H1 (cell line): ENCODE measurements at regions not wholly inside any gene's neighbourhood (a gene's known extent, or its start where the extent isn't known, plus 50 kb on each side); places are given as distances from the start of the nearest gene placed in this dataset.

Experiments
- ATF2 ChIP-seq: IDR thresholded peaks from 2 replicates; pipeline ENCODE4 v1.6.1; 2012; ENCODE audit warnings: low read length, inconsistent platforms
- BCL11A ChIP-seq, 2 experiments: IDR thresholded peaks; one replicate each; pipeline ENCODE4 v1.6.1; 2011; ENCODE audit warnings: low read depth in 2 of 2, low read length in 2 of 2, mild to moderate bottlenecking in 2 of 2
- BRCA1 ChIP-seq: IDR thresholded peaks from 2 replicates; pipeline ENCODE4 v1.6.1; 2012; ENCODE audit warnings: low read depth, low read length, improper control_type of control experiment
- HDAC6 ChIP-seq: IDR thresholded peaks from one replicate; pipeline ENCODE4 v1.7.1; 2012; ENCODE audit warnings: low read depth, mild to moderate bottlenecking, inconsistent platforms, low read length, moderate library complexity
- JUND ChIP-seq: IDR thresholded peaks from 2 replicates; pipeline ENCODE4 v1.6.1; 2011; ENCODE audit warnings: mild to moderate bottlenecking, improper control_type of control experiment, low read length
- NANOG ChIP-seq: IDR thresholded peaks from 2 replicates; pipeline ENCODE4 v1.6.1; 2011; ENCODE audit warnings: low read length, low read depth, mild to moderate bottlenecking, inconsistent platforms; ENCODE audit not compliant: insufficient read depth, poor library complexity, severe bottlenecking
- NRF1 ChIP-seq: IDR thresholded peaks from 2 replicates; pipeline ENCODE4 v1.6.1; 2011; ENCODE audit warnings: mild to moderate bottlenecking, low read depth, low read length, improper control_type of control experiment
- POLR2A ChIP-seq, 2 experiments: IDR thresholded peaks; 1 replicate in 1 of 2; 2 replicates in 1 of 2; pipeline ENCODE4 v1.6.1; 2011; ENCODE audit warnings: low read depth in 2 of 2, low read length in 2 of 2, mild to moderate bottlenecking in 2 of 2; ENCODE audit errors: control extremely low read depth in 1 of 2
- RBBP5 ChIP-seq: IDR thresholded peaks from 2 replicates; pipeline ENCODE4 v1.7.1; 2012; ENCODE audit warnings: low read depth, mild to moderate bottlenecking, inconsistent platforms, low read length, moderate library complexity, borderline replicate concordance
- SUZ12 ChIP-seq: fragments of 200-600 bp; sonication (generic); IDR thresholded peaks from 2 replicates; pipeline ENCODE4 v1.6.1; 2012; ENCODE audit warnings: mild to moderate bottlenecking, inconsistent platforms, low read length, moderate library complexity, mixed read lengths
- TBP ChIP-seq: IDR thresholded peaks from 2 replicates; pipeline ENCODE4 v1.6.1; 2011; ENCODE audit warnings: low read depth, low read length, improper control_type of control experiment
- TCF12 ChIP-seq: IDR thresholded peaks from 2 replicates; pipeline ENCODE4 v1.6.1; 2011; ENCODE audit warnings: low read depth, mild to moderate bottlenecking, low read length
- ZNF274 ChIP-seq: IDR thresholded peaks from 2 replicates; pipeline ENCODE4 v1.7.0; 2012; ENCODE audit warnings: low read length, borderline replicate concordance; ENCODE audit errors: extremely low read depth

GRCh38 chr6:71498638-71499037 is 210.0 kb downstream of the OGFRL1 start (continued):
- no peak for TF ChIP-seq TCF12
- TF ChIP-seq JUND, result no peak
- TF ChIP-seq NANOG, result no peak
- TF ChIP-seq HDAC6, result no peak
- TF ChIP-seq BRCA1, result no peak
- TF ChIP-seq RBBP5, result no peak
- TF ChIP-seq BCL11A (IDR thresholded peaks at IDR 0.05; ENCODE audit: low read depth in 2 of 2, low read length in 2 of 2), result no peak
- no peak for TF ChIP-seq ZNF274
- no peak for TF ChIP-seq NRF1
- no peak for TF ChIP-seq ATF2
- no peak for TF ChIP-seq TBP
- TF ChIP-seq SUZ12, result no peak
- TF ChIP-seq POLR2A (IDR thresholded peaks at IDR 0.05; ENCODE audit: control extremely low read depth in 1 of 2, low read depth in 2 of 2, low read length in 2 of 2), result no peak
